Ascending aorta (tissue), 2 donors: ENCODE measurements at regions not wholly inside any gene's neighbourhood (a gene's known extent, or its start where the extent isn't known, plus 50 kb on each side); places are given as distances from the start of the nearest gene placed in this dataset.

Source experiments
- DNase-seq, 2 donors: peaks; one replicate each; pipeline ENCODE4 v3.0.0-alpha.2; 2019; ENCODE audit warnings: low spot score in 2 of 2
- H3K27ac ChIP-seq, 2 donors: fragments of 200-600 bp; sonication (generic); one replicate each; pipeline ENCODE4 v1.5.1; 2016 to 2017; ENCODE audit warnings: mild to moderate bottlenecking in 1 of 2
- H3K27me3 ChIP-seq: fragments of 200-600 bp; sonication (generic); one replicate; pipeline ENCODE4 v1.5.1; 2017
- H3K36me3 ChIP-seq, 2 donors: fragments of 200-600 bp; sonication (generic); one replicate each; pipeline ENCODE4 v1.5.1; 2016
- H3K4me1 ChIP-seq, 2 donors: fragments of 200-600 bp; sonication (generic); one replicate each; pipeline ENCODE4 v1.5.1; 2016 to 2017; ENCODE audit warnings: mild to moderate bottlenecking in 1 of 2
- H3K4me3 ChIP-seq, 2 donors: fragments of 200-600 bp; sonication (generic); one replicate each; pipeline ENCODE4 v1.5.1; 2016 to 2017; ENCODE audit warnings: mild to moderate bottlenecking in 1 of 2
- H3K9me3 ChIP-seq, 2 donors: fragments of 200-600 bp; sonication (generic); one replicate each; pipeline ENCODE4 v1.5.1; 2016
- intact Hi-C: fragments of 100-400 bp; cut with DNase I; formaldehyde crosslinking; loops from one replicate; pipeline ENCODE4 v1.15.1; 2023
- TF ChIP-seq, protein P1 (sequence below), 3 experiments: fragments of 200-600 bp in 2 of 3; fragments of 450-650 bp in 1 of 3; sonication (generic) in 2 of 3; IDR thresholded peaks; one replicate each; pipeline ENCODE4 v1.5.1; 2016 to 2019; ENCODE audit warnings: antibody characterized with exemption in 3 of 3, mild to moderate bottlenecking in 1 of 3, moderate library complexity in 1 of 3

DNA sequence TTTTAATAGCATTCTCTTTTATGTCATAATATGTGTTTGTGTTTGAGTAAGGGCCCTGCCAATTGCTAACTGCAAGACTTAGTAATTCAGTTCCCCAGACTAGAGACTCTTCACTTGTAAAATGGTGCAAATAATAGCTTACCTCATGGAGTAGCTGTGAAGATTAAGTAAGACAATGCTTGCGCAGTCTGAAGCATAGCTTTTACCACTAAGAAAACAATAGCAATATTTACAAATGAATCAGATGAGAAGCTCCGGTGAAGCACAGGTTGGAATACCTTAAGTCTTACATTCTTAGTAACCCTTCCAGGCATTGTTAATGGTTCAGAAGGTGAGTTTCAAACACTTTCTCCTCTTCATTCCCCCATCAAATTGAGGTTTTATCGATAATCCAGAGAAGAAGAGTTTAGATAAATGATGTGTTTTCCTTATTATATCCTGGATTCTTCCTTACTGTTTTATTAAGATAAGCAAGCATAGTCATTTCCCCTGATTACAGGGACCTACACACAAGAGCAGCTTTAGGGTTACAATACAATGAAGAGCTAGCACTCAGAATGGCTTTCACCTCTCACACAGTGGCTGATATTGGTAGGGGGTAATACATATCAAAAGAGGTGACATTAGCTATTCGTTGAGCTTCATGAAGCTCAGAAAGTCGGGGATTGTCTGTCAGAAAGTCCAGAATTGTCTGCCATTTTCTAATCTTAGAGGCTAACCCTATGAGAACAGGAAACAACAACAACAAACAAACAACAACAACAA, 96.4 kb upstream of the EDIL3 start:
- intact Hi-C loops: no loop called here
- no peak overlapping the region for H3K4me3 ChIP-seq
- no peaks in the 10 kb centered on the region for H3K36me3 ChIP-seq
- no peaks in the 10 kb centered on the region for H3K4me1 ChIP-seq
- H3K9me3 ChIP-seq: no peaks in the 10 kb centered on the region
- TF ChIP-seq, protein P1, sequence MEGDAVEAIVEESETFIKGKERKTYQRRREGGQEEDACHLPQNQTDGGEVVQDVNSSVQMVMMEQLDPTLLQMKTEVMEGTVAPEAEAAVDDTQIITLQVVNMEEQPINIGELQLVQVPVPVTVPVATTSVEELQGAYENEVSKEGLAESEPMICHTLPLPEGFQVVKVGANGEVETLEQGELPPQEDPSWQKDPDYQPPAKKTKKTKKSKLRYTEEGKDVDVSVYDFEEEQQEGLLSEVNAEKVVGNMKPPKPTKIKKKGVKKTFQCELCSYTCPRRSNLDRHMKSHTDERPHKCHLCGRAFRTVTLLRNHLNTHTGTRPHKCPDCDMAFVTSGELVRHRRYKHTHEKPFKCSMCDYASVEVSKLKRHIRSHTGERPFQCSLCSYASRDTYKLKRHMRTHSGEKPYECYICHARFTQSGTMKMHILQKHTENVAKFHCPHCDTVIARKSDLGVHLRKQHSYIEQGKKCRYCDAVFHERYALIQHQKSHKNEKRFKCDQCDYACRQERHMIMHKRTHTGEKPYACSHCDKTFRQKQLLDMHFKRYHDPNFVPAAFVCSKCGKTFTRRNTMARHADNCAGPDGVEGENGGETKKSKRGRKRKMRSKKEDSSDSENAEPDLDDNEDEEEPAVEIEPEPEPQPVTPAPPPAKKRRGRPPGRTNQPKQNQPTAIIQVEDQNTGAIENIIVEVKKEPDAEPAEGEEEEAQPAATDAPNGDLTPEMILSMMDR (IDR thresholded peaks at IDR 0.05): no peak
- no peak for DNase-seq
- no peaks in the 10 kb centered on the region for H3K27me3 ChIP-seq
- H3K27ac ChIP-seq: no peak overlapping the region

DNA sequence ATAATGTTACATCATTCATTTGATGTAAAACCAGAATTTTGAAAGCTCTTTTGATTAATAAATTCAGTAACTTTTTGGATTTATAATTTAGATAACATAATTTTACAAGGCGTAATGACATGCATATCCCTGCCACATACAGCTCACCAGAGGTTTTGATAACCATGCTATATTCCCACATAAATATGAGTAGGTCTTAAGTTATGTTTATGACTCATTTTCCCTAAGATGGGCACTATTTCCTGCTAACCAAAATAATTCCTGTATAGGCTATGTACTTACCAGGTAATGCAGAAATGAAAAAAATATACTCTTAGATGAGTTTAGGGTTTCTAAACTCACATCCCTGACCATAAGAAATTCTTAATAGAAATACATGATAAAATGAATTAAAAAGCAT, 93.9 kb upstream of the EDIL3 start:
- Histone ChIP-seq H3K27ac (no peak overlapping the region), H3K27me3 (no peaks in the 10 kb centered on the region), H3K36me3 (no peaks in the 10 kb centered on the region), H3K9me3 (no peaks in the 10 kb centered on the region), H3K4me3 (no peak overlapping the region), H3K4me1 (no peaks in the 10 kb centered on the region)
- intact Hi-C loops: no loop called here
- no peak for DNase-seq
- TF ChIP-seq, protein P1 (IDR thresholded peaks at IDR 0.05): no peak

DNA sequence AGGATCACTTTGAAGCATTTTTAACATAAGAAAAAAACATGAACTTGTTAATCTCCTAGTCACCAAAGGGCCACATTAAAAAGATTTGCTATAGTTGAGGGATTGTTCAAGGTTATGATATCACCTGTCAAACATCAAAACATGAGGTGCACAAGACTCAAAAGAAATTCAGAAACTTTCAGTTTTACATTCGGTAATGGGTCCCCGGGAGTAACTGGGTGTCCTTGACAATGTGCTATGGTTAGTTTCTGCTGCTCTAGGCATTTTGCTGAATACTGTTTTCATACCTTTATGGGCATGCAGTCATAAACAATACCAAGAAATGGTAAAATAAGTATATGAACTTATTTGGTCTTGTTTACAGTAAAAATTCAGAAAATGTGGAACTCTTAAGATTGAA, 92.8 kb upstream of the EDIL3 start:
- intact Hi-C loops: no loop called here
- no peak for DNase-seq
- Histone ChIP-seq H3K27me3 (no peaks in the 10 kb centered on the region), H3K4me1 (no peaks in the 10 kb centered on the region), H3K36me3 (no peaks in the 10 kb centered on the region), H3K27ac (no peak overlapping the region), H3K9me3 (no peaks in the 10 kb centered on the region), H3K4me3 (no peak overlapping the region)
- TF ChIP-seq, protein P1 (IDR thresholded peaks at IDR 0.05): no peak

DNA sequence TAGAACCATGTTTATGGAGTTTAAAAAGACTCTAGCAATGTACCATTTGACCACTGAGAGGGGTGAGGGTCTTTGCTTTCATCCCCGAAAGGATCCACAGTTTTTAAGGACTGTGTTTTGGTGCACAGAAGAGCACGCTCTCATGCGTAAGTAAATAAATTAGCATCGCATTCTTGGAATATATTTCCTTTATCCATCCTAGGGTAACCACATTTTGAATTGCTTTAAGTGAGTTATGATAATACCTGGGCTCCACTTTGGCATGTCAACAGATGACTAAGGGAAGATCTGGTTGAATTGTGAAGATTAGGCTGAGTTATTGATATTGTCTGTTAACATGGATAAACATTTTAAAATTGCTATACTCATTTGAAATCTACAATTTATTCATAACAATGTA, 89.4 kb upstream of the EDIL3 start:
- TF ChIP-seq, protein P1 (IDR thresholded peaks at IDR 0.05): no peak
- no peak overlapping the region for H3K4me3 ChIP-seq
- DNase-seq: no peak
- no peaks in the 10 kb centered on the region for H3K9me3 ChIP-seq
- H3K27ac ChIP-seq: no peak overlapping the region
- intact Hi-C loops: no loop called here
- no peaks in the 10 kb centered on the region for H3K36me3 ChIP-seq
- no peaks in the 10 kb centered on the region for H3K27me3 ChIP-seq
- H3K4me1 ChIP-seq: no peaks in the 10 kb centered on the region

DNA sequence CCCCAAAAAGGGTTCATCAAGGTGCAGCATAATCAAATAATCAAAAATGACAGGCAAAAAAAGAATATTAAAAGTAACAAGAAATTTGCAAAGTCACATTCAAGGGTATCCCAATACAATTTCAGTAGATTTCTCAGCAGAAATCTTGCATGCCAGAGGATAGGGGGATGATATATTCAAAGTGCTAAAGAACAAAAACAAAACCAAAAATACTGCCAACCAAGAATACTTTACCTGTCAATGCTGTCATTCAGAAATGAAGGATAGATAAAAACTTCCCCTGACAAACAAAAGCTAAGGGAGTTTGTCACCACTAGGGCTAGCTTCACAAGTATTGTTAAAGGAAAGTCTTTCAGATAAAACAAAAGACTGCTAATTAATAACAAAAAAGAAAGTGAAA, 68.7 kb upstream of the EDIL3 start:
- no peaks in the 10 kb centered on the region for H3K4me1 ChIP-seq
- H3K4me3 ChIP-seq: no peak overlapping the region
- H3K9me3 ChIP-seq: peaks cover 0 to 15% of the 10 kb centered on the region in 2 donors
- no peak for DNase-seq
- H3K27ac ChIP-seq: no peak overlapping the region
- no peaks in the 10 kb centered on the region for H3K27me3 ChIP-seq
- intact Hi-C loops: loop anchor here (5.0 kb wide), 1 partner anchor 731 kb away; the partner anchor contains the start of gene HAPLN1
- H3K36me3 ChIP-seq: no peaks in the 10 kb centered on the region
- TF ChIP-seq, protein P1 (IDR thresholded peaks at IDR 0.05): no peak
